ENCODE measurements at regions not wholly inside any gene's neighbourhood (a gene's known extent, or its start where the extent isn't known, plus 50 kb on each side); places are given as distances from the start of the nearest gene placed in this dataset.

- TF ChIP-seq ZFX (IDR thresholded peaks at IDR 0.05) = no peak
- TF ChIP-seq, protein P1, sequence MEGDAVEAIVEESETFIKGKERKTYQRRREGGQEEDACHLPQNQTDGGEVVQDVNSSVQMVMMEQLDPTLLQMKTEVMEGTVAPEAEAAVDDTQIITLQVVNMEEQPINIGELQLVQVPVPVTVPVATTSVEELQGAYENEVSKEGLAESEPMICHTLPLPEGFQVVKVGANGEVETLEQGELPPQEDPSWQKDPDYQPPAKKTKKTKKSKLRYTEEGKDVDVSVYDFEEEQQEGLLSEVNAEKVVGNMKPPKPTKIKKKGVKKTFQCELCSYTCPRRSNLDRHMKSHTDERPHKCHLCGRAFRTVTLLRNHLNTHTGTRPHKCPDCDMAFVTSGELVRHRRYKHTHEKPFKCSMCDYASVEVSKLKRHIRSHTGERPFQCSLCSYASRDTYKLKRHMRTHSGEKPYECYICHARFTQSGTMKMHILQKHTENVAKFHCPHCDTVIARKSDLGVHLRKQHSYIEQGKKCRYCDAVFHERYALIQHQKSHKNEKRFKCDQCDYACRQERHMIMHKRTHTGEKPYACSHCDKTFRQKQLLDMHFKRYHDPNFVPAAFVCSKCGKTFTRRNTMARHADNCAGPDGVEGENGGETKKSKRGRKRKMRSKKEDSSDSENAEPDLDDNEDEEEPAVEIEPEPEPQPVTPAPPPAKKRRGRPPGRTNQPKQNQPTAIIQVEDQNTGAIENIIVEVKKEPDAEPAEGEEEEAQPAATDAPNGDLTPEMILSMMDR (conservative IDR thresholded peaks at IDR 0.05) = no peak
Measured at GRCh38 chr14:97071177-97071576, 274.0 kb downstream of the VRK1 start.
